LNCAP (cell line): ENCODE measurements at regions not wholly inside any gene's neighbourhood (a gene's known extent, or its start where the extent isn't known, plus 50 kb on each side); places are given as distances from the start of the nearest gene placed in this dataset.

Experiments used
- CTCF ChIP-seq: fragments of 450-650 bp; IDR thresholded peaks from 2 replicates; pipeline ENCODE4 v1.5.1; 2017; ENCODE audit warnings: mild to moderate bottlenecking

- no peak for TF ChIP-seq CTCF
These were observed 224.4 kb downstream of the TUSC1 start for GRCh38 chr9:25453875-25454274.

GRCh38 chr9:25449503-25449902 is 228.7 kb downstream of the TUSC1 start:
- TF ChIP-seq CTCF = no peak

- TF ChIP-seq CTCF = no peak
These were observed 235.7 kb downstream of the TUSC1 start for GRCh38 chr9:25442526-25442925.

GRCh38 chr9:25427898-25428297 is 250.3 kb downstream of the TUSC1 start:
- TF ChIP-seq CTCF = no peak

GRCh38 chr9:25427290-25427689 is 251.0 kb downstream of the TUSC1 start:
- TF ChIP-seq CTCF = no peak

- no peak for TF ChIP-seq CTCF
These were observed 256.7 kb downstream of the TUSC1 start for GRCh38 chr9:25421560-25421959.

GRCh38 chr9:25418974-25419373 is 259.3 kb downstream of the TUSC1 start:
- no peak for TF ChIP-seq CTCF

GRCh38 chr9:25415718-25416117 is 262.5 kb downstream of the TUSC1 start:
- TF ChIP-seq CTCF = no peak
